Caki2 (cell line): ENCODE measurements at regions not wholly inside any gene's neighbourhood (a gene's known extent, or its start where the extent isn't known, plus 50 kb on each side); places are given as distances from the start of the nearest gene placed in this dataset.

Source experiments
- DNase-seq: peaks from one replicate; pipeline ENCODE4 v3.0.0-alpha.2; 2015; ENCODE audit warnings: low read depth
- in situ Hi-C: cut with HindIII; loops from 2 replicates; pipeline ENCODE4 v1.10.0; 2016; ENCODE audit warnings: low sequenced_read_pairs, low pct_unique_long_range_greater_than_20kb, mixed read lengths

GRCh38 chr2:15832849-15833680, 107.3 kb upstream of the MYCN start:
- DNase-seq = no peak
- in situ Hi-C loops = no loop called here

- DNase-seq = no peak
- in situ Hi-C loops = no loop called here
These were observed 106.6 kb upstream of the MYCN start for GRCh38 chr2:15833731-15834130.

GRCh38 chr2:15834381-15835031, 105.8 kb upstream of the MYCN start:
- DNase-seq = no peak
- in situ Hi-C loops = no loop called here

GRCh38 chr2:15835991-15836688, 104.2 kb upstream of the MYCN start:
- in situ Hi-C loops = no loop called here
- no peak for DNase-seq

GRCh38 chr2:15836689-15837610, 103.4 kb upstream of the MYCN start:
- in situ Hi-C loops = no loop called here
- DNase-seq = no peak

- no peak for DNase-seq
- in situ Hi-C loops = no loop called here
These were observed 101.8 kb upstream of the MYCN start for GRCh38 chr2:15838481-15839090.

GRCh38 chr2:15839426-15840124, 100.8 kb upstream of the MYCN start:
- DNase-seq = no peak
- in situ Hi-C loops = no loop called here

GRCh38 chr2:15840148-15840547, 100.2 kb upstream of the MYCN start:
- in situ Hi-C loops = no loop called here
- DNase-seq = no peak

- in situ Hi-C loops = no loop called here
- no peak for DNase-seq
These were observed 99.4 kb upstream of the MYCN start for GRCh38 chr2:15840969-15841368.

- DNase-seq = no peak
- in situ Hi-C loops = no loop called here
These were observed 98.4 kb upstream of the MYCN start for GRCh38 chr2:15841776-15842560.

GRCh38 chr2:15842758-15843666, 97.3 kb upstream of the MYCN start:
- DNase-seq = no peak
- in situ Hi-C loops = no loop called here

- in situ Hi-C loops = no loop called here
These were observed 96.0 kb upstream of the MYCN start for GRCh38 chr2:15844211-15844801.

GRCh38 chr2:15845294-15845693, 95.1 kb upstream of the MYCN start:
- no peak for DNase-seq
- in situ Hi-C loops = no loop called here

More at GRCh38 chr2:15844211-15844801, 96.0 kb upstream of the MYCN start:
- DNase-seq = no peak

GRCh38 chr2:15845737-15846405, 94.5 kb upstream of the MYCN start:
- in situ Hi-C loops = no loop called here
- no peak for DNase-seq

- in situ Hi-C loops = no loop called here
These were observed 93.7 kb upstream of the MYCN start for GRCh38 chr2:15846626-15847025.

More at GRCh38 chr2:15846626-15847025, 93.7 kb upstream of the MYCN start:
- DNase-seq = no peak
